Thoracic aorta (tissue), 2 donors: ENCODE measurements at regions not wholly inside any gene's neighbourhood (a gene's known extent, or its start where the extent isn't known, plus 50 kb on each side); places are given as distances from the start of the nearest gene placed in this dataset.
"Not testable (repeated sequence)": the region's sequence is repeated elsewhere in the genome, so short reads cannot be mapped to it uniquely, and the experiment has no call there.

Experiments used
- ATAC-seq: fragments of 150-250 bp; one replicate; pipeline ENCODE4 v1.8.0; 2017; ENCODE audit warnings: low read depth; ENCODE audit not compliant: insufficient number of reproducible peaks, low FRiP score
- DNase-seq: peaks from one replicate; pipeline ENCODE4 v3.0.0-alpha.2; 2020; ENCODE audit warnings: low spot score
- H3K27ac ChIP-seq, 2 donors: fragments of 200-600 bp; sonication (generic); 1 replicate in 1 of 2; 2 replicates in 1 of 2; pipeline ENCODE4 v1.5.1; 2016; ENCODE audit warnings: mild to moderate bottlenecking in 2 of 2, moderate library complexity in 2 of 2
- H3K27me3 ChIP-seq: fragments of 200-600 bp; sonication (generic); replicated peaks from 2 replicates; pipeline ENCODE4 v1.6.0; 2016; ENCODE audit warnings: mild to moderate bottlenecking; ENCODE audit not compliant: insufficient read depth
- H3K36me3 ChIP-seq: fragments of 200-600 bp; sonication (generic); one replicate; pipeline ENCODE4 v1.5.1; 2016
- H3K4me1 ChIP-seq, 2 donors: fragments of 200-600 bp; sonication (generic); 1 replicate in 1 of 2; 2 replicates in 1 of 2; pipeline versions ENCODE4 v1.5.1 to v1.6.0; 2016; ENCODE audit warnings: low read depth in 2 of 2, mild to moderate bottlenecking in 1 of 2; ENCODE audit not compliant: control insufficient read depth in 1 of 2
- H3K4me3 ChIP-seq: fragments of 200-600 bp; sonication (generic); 2 replicates; pipeline ENCODE4 v1.5.1; 2016; ENCODE audit warnings: mild to moderate bottlenecking
- H3K9me3 ChIP-seq: fragments of 200-600 bp; sonication (generic); 2 replicates; pipeline ENCODE4 v1.5.1; 2016
- TF ChIP-seq, protein P1 (sequence below): fragments of 200-600 bp; sonication (generic); IDR thresholded peaks from one replicate; pipeline ENCODE4 v1.5.1; 2019; ENCODE audit warnings: antibody characterized with exemption

DNA sequence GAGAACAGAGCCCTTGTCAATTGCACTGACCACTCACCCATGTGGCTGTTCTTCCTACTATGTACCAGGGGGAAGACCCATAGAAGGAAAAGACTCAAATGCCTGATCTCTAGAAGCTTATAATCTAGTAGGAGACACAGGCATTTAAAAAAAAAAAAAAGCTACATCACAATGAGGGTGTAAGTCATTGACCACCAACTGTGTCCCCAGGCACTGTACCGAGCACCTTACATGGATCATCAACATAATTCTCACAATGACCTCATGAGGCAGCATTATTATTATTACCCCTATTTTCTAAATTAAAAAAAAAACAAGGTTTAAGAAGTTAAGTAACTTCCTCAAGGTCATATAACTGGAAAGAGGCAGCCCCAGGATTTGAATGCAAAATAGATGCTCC, 247.4 kb downstream of the SHOX2 start:
- no peaks in the 10 kb centered on the region for H3K27me3 ChIP-seq
- no peak for DNase-seq
- TF ChIP-seq, protein P1, sequence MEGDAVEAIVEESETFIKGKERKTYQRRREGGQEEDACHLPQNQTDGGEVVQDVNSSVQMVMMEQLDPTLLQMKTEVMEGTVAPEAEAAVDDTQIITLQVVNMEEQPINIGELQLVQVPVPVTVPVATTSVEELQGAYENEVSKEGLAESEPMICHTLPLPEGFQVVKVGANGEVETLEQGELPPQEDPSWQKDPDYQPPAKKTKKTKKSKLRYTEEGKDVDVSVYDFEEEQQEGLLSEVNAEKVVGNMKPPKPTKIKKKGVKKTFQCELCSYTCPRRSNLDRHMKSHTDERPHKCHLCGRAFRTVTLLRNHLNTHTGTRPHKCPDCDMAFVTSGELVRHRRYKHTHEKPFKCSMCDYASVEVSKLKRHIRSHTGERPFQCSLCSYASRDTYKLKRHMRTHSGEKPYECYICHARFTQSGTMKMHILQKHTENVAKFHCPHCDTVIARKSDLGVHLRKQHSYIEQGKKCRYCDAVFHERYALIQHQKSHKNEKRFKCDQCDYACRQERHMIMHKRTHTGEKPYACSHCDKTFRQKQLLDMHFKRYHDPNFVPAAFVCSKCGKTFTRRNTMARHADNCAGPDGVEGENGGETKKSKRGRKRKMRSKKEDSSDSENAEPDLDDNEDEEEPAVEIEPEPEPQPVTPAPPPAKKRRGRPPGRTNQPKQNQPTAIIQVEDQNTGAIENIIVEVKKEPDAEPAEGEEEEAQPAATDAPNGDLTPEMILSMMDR: no peak
- ATAC-seq: no peak
- no peaks in the 10 kb centered on the region for H3K4me1 ChIP-seq
- no peak overlapping the region for H3K4me3 ChIP-seq
- no peaks in the 10 kb centered on the region for H3K9me3 ChIP-seq
- H3K36me3 ChIP-seq: no peaks in the 10 kb centered on the region
- H3K27ac ChIP-seq: no peak overlapping the region

DNA sequence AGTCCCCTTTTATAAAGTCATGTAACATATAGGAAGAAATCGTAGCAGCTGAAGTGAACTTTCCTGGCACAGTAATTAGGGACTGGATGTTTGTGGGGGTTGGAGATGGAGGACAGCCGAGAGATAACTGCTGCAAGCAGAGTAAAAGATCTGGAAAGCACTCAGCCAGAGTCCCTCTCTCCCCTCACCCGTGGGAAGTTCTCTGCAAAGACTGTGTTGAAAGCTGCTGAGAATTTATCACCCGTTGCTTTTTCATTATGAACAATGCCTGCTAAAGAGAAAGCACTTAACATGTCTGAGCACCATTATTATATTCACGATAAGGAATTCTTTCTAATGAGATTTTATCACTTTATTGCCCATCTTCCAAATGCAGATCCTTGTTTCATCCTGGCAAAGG, 248.8 kb downstream of the SHOX2 start:
- no peaks in the 10 kb centered on the region for H3K36me3 ChIP-seq
- no peaks in the 10 kb centered on the region for H3K27me3 ChIP-seq
- no peaks in the 10 kb centered on the region for H3K9me3 ChIP-seq
- TF ChIP-seq, protein P1: no peak
- H3K27ac ChIP-seq: no peak overlapping the region
- DNase-seq (no peak), ATAC-seq (no peak)
- no peaks in the 10 kb centered on the region for H3K4me1 ChIP-seq
- no peak overlapping the region for H3K4me3 ChIP-seq

DNA sequence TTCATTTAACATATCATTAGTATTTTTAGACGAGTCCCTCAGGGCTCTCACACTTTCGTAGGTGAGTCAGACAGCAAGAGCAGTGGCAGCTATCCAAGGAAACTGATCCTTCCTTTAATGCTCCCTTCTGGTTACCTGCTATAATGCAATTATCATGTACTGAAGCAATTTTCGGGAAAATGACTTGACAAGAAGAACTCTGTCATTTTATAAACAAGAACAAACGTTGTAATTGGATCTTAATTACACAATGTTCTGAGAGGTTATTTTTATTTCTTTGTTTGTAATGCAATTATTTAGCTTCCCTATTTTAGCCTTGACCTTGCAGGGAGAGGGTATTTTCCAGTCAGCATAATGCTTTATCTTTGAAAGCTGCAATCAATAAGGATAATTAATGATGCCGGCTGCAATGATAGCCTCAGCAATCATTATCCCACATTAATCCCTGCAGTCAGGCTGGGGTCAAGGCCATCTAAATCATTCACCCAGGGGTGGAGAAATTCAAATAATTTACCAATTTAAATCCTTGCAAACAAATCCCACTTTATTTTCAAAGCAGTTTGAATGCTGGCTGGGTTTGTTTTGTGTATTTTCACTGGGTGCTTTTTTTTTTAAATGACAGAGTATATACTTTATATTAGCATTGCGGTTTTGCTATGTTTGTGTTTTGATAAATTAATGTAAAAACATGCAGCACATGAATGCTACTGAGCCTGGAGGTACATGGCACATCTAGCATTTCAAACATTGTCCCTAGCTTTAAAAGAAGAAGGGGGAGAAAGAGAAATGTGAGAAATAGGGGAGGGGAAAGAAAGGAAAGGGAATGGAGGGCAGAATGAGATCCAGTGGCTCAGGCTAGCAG, 249.9 kb downstream of the SHOX2 start:
- ATAC-seq (no peak), DNase-seq (no peak)
- Histone ChIP-seq H3K36me3 (no peaks in the 10 kb centered on the region), H3K9me3 (no peaks in the 10 kb centered on the region), H3K27me3 (no peaks in the 10 kb centered on the region), H3K4me1 (no peaks in the 10 kb centered on the region), H3K27ac (no peak overlapping the region), H3K4me3 (no peak overlapping the region)
- TF ChIP-seq, protein P1: no peak

DNA sequence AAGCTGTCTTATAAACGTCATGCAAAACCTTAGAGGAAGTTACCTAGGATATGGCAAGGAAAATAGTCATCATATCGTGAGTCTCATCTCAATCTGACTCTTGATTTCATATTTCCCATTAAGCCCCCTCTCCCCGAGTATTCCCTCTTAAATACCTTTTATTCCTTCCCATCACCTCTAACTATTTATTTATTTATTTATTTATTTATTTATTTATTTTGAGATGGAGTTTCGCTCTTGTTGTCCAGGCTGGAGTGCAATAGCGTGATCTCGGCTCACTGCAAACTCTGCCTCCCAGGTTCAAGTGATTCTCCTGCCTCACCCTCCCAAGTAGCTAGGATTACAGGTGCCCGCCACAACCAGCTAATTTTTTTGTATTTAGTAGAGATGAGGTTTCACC, 260.4 kb downstream of the SHOX2 start:
- not testable (repeated sequence) for H3K4me3 ChIP-seq, H3K36me3 ChIP-seq, ATAC-seq, H3K27ac ChIP-seq, H3K27me3 ChIP-seq, DNase-seq, H3K9me3 ChIP-seq, H3K4me1 ChIP-seq

DNA sequence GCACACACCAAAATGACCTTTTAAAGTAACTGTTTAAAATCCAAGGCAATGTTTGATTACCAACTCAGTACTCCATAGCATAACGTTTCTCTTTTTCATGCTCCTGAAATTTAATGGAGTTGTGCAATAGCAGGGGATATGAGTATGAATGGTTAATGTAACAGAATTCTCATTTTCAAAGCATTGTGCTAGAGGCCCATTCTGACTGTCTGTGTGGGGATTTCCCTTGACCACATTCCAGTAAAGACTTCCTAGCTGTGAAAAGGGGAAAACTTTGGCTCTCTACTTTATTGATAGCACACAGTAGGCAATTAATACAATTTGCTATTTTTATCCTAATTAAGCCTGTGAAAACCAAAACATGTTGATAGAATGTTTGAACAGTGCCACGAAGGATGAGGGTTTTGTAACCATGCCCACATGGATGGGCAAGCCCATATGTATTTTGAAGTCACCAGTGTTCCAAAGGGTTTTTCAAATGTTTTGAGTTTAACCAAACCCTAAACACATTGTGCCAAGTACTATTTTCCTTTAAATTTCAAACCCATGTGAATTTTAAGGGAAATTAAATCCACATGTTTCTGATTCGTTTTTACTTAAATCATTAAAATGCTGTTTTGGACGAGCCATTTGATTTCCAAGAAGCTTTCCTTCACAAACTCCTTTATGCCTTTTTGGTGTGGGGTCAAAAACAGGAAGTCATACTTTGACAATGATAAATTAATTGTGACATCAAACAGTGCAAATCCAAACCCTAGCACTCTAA, 261.2 kb downstream of the SHOX2 start:
- no peak for ATAC-seq
- Histone ChIP-seq H3K27me3 (no peaks in the 10 kb centered on the region), H3K4me3 (no peak overlapping the region), H3K36me3 (no peaks in the 10 kb centered on the region), H3K27ac (no peak overlapping the region), H3K4me1 (peaks cover 0 to 3% of the 10 kb centered on the region in 2 donors), H3K9me3 (no peaks in the 10 kb centered on the region)
- no peak for DNase-seq
- TF ChIP-seq, protein P1: no peak
